Kidney (tissue), 13 donors: ENCODE measurements at regions not wholly inside any gene's neighbourhood (a gene's known extent, or its start where the extent isn't known, plus 50 kb on each side); places are given as distances from the start of the nearest gene placed in this dataset.

ENCODE experiments used
- DNase-seq, 5 donors: peaks; one replicate each; pipeline ENCODE4 v3.0.0-alpha.2; 2013 to 2020
- FAIRE-seq: peaks from 2 replicates; lab custom pipeline; 2012; peaks lifted over from hg19 to GRCh38; lab: Jason Lieb, UNC
- H3K27ac ChIP-seq, 2 donors: one replicate each; pipeline ENCODE4 v1.7.0; 2013; ENCODE audit warnings: low read depth in 2 of 2, low read length in 2 of 2, inconsistent platforms in 1 of 2
- H3K27me3 ChIP-seq: one replicate; pipeline ENCODE4 v1.7.1; 2013; ENCODE audit warnings: low read length, inconsistent platforms; ENCODE audit not compliant: control insufficient read depth, insufficient read depth
- H3K36me3 ChIP-seq, 3 donors: one replicate each; pipeline versions ENCODE4 v1.7.0 to v1.7.1; 2013; ENCODE audit warnings: low read length in 3 of 3, control low read depth in 1 of 3, inconsistent platforms in 1 of 3; ENCODE audit not compliant: insufficient read depth in 3 of 3, control insufficient read depth in 2 of 3
- H3K4me1 ChIP-seq, 3 donors: one replicate each; pipeline versions ENCODE4 v1.7.0 to v1.7.1; 2013; ENCODE audit warnings: low read length in 3 of 3, inconsistent platforms in 1 of 3, low read depth in 1 of 3; ENCODE audit not compliant: control insufficient read depth in 2 of 3, insufficient read depth in 2 of 3
- H3K4me3 ChIP-seq, 3 donors: one replicate each; pipeline versions ENCODE4 v1.7.0 to v1.8.1; 2013; ENCODE audit warnings: low read length in 3 of 3, control low read depth in 1 of 3, inconsistent platforms in 1 of 3
- H3K9ac ChIP-seq, 3 donors: one replicate each; pipeline versions ENCODE4 v1.7.0 to v1.7.1; 2013; ENCODE audit warnings: low read length in 3 of 3, control low read depth in 1 of 3, inconsistent platforms in 1 of 3
- H3K9me3 ChIP-seq, 3 donors: one replicate each; pipeline versions ENCODE4 v1.7.0 to v1.7.1; 2013; ENCODE audit warnings: low read length in 3 of 3, control low read depth in 1 of 3, inconsistent platforms in 1 of 3; ENCODE audit not compliant: control insufficient read depth in 2 of 3, insufficient read depth in 1 of 3
- CTCF ChIP-seq: IDR thresholded peaks from 3 replicates; pipeline ENCODE4 v1.5.1; 2012; ENCODE audit warnings: mild to moderate bottlenecking, moderate library complexity, borderline replicate concordance; ENCODE audit not compliant: insufficient read depth; ENCODE audit errors: extremely low read depth
- intact Hi-C: fragments of 100-400 bp; cut with DNase I; formaldehyde crosslinking; loops from one replicate; pipeline ENCODE4 v1.11.1; 2022
- donor health status: control.
- donor health status: control.
- donor health status: control.
- donor health status: control.
- donor health status: control.
- donor health status: DM: yes; HTN: yes; CAD: no.
- donor health status: Normal renal cell carcinoma (clear cell type).

DNA sequence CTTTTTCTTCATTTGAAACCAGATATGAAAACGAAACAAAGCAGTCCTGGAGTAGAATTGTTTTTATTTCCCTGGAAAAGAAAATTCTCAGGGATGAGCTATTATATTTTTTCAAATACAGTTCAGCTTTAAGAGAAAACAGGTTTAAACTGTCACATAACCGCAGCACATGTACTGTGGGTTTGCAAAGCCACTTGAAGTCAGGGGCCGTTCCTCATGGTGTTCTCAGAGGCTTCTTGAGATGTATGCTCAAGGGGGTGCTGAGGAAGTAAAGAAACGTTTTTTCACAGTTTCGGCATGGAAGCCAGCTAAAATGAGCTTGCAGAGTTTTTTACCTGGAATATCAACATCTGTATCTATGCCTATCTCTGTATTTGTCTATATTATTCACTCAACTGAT is 225.3 kb downstream of the MC4R start:
- no peaks in the 10 kb centered on the region for H3K27me3 ChIP-seq
- H3K9me3 ChIP-seq = no peaks in the 10 kb centered on the region
- H3K4me1 ChIP-seq = no peaks in the 10 kb centered on the region
- no peak overlapping the region for H3K27ac ChIP-seq
- DNase-seq = no peak
- no peak overlapping the region for H3K9ac ChIP-seq
- TF ChIP-seq CTCF = no peak
- no peak overlapping the region for H3K4me3 ChIP-seq
- intact Hi-C loops = loop anchor here (10.0 kb wide), 1 partner anchor 73 kb away; no protein-coding TSS in a partner anchor
- no peaks in the 10 kb centered on the region for H3K36me3 ChIP-seq
- no peak for FAIRE-seq

- H3K4me3 ChIP-seq = no peak overlapping the region
- FAIRE-seq = no peak
- intact Hi-C loops = loop anchor here (10.0 kb wide), 1 partner anchor 72 kb away; no protein-coding TSS in a partner anchor
- DNase-seq = no peak
- no peaks in the 10 kb centered on the region for H3K9me3 ChIP-seq
- no peaks in the 10 kb centered on the region for H3K36me3 ChIP-seq
- no peaks in the 10 kb centered on the region for H3K4me1 ChIP-seq
- H3K27ac ChIP-seq = no peak overlapping the region
- H3K27me3 ChIP-seq = no peaks in the 10 kb centered on the region
- H3K9ac ChIP-seq = no peak overlapping the region
- TF ChIP-seq CTCF = no peak
Measured at GRCh38 chr18:60146220-60146960, 226.2 kb downstream of the MC4R start.

DNA sequence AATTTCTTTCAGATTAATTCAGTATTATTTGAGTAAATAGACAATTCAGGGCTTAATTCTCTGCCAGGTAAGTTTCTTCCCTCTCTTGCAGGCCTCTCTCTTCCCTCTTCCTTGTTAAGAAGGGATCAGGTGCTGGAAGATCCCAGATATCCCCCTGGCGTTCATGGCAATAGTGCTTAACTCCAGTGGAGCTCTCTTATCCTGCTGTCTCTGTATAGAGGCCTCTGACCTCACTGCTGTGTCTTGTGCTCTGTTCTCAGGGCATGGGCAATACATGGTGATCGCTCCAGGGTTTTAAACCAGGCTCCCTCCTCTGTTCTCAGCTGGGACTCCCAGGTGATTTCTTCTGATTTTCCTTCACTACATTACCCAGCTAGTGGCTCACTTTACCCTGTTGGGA is 226.8 kb downstream of the MC4R start:
- H3K27ac ChIP-seq = no peak overlapping the region
- no peaks in the 10 kb centered on the region for H3K4me1 ChIP-seq
- no peaks in the 10 kb centered on the region for H3K27me3 ChIP-seq
- DNase-seq = no peak
- intact Hi-C loops = loop anchor here (10.0 kb wide), 1 partner anchor 71 kb away; no protein-coding TSS in a partner anchor
- H3K9ac ChIP-seq = no peak overlapping the region
- TF ChIP-seq CTCF = no peak
- no peak for FAIRE-seq
- H3K9me3 ChIP-seq = no peaks in the 10 kb centered on the region
- H3K4me3 ChIP-seq = no peak overlapping the region
- no peaks in the 10 kb centered on the region for H3K36me3 ChIP-seq
